ENCODE measurements at regions not wholly inside any gene's neighbourhood (a gene's known extent, or its start where the extent isn't known, plus 50 kb on each side); places are given as distances from the start of the nearest gene placed in this dataset.

DNA sequence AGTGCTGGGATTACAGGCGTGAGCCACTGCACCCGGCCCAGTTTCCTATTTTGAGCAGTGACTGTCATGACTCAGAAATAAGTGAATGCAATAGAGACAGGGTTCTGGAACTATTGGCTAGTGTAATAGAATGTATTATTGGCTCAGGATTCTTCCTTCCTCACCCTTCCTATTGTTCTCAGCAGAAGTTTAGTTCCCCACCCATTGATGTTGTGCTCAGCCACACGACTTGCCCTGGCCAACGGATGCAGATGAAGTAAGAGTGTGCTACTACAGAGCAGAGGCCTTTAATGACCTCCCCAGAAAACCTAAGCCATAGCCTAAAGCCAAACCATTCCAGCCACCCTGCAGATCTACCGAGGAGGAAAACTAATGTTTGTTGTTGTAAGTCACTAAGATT lies 287.9 kb downstream of the AGTPBP1 start:
- TF ChIP-seq CTCF (IDR thresholded peaks at IDR 0.05) (no peak), POLR2A (IDR thresholded peaks at IDR 0.05) (no peak)
